RWPE2 (cell line): ENCODE measurements at regions not wholly inside any gene's neighbourhood (a gene's known extent, or its start where the extent isn't known, plus 50 kb on each side); places are given as distances from the start of the nearest gene placed in this dataset.

Source experiments
- ATAC-seq: fragments of 200-7000 bp; cut with Tn5 transposase; 3 replicates; pipeline ENCODE4 v1.9.1; 2021; ENCODE audit warnings: low read depth
- DNase-seq: peaks from one replicate; pipeline ENCODE4 v3.0.0-alpha.2; 2020; ENCODE audit warnings: low spot score
- H3K27ac ChIP-seq: fragments of 450-650 bp; 2 replicates; pipeline ENCODE4 v1.5.1; 2017; ENCODE audit warnings: mild to moderate bottlenecking; ENCODE audit not compliant: poor library complexity, severe bottlenecking
- H3K27me3 ChIP-seq: fragments of 250-450 bp; sonication (Bioruptor Pico); 2 replicates; pipeline ENCODE4 v1.5.1; 2021; ENCODE audit warnings: mild to moderate bottlenecking, moderate library complexity; ENCODE audit not compliant: insufficient read depth, poor library complexity, severe bottlenecking
- H3K36me3 ChIP-seq: fragments of 250-450 bp; sonication (Bioruptor Pico); 2 replicates; pipeline ENCODE4 v1.5.1; 2020; ENCODE audit warnings: low read depth, mild to moderate bottlenecking, moderate library complexity
- H3K4me1 ChIP-seq: fragments of 250-450 bp; sonication (Bioruptor Pico); 2 replicates; pipeline ENCODE4 v1.5.1; 2021; ENCODE audit warnings: mild to moderate bottlenecking, moderate library complexity; ENCODE audit not compliant: insufficient read depth, poor library complexity, severe bottlenecking
- H3K4me3 ChIP-seq: fragments of 250-450 bp; sonication (Bioruptor Pico); 2 replicates; pipeline ENCODE4 v1.5.1; 2021; ENCODE audit warnings: mild to moderate bottlenecking, moderate library complexity; ENCODE audit not compliant: severe bottlenecking
- H3K9me3 ChIP-seq: fragments of 250-450 bp; sonication (Bioruptor Pico); 2 replicates; pipeline ENCODE4 v1.5.1; 2021; ENCODE audit warnings: mild to moderate bottlenecking, moderate library complexity; ENCODE audit not compliant: severe bottlenecking
- TF ChIP-seq, protein P1 (sequence below): fragments of 450-650 bp; IDR thresholded peaks from one replicate; pipeline ENCODE4 v1.5.1; 2017; ENCODE audit warnings: mild to moderate bottlenecking, moderate library complexity; ENCODE audit not compliant: poor library complexity, severe bottlenecking

DNA sequence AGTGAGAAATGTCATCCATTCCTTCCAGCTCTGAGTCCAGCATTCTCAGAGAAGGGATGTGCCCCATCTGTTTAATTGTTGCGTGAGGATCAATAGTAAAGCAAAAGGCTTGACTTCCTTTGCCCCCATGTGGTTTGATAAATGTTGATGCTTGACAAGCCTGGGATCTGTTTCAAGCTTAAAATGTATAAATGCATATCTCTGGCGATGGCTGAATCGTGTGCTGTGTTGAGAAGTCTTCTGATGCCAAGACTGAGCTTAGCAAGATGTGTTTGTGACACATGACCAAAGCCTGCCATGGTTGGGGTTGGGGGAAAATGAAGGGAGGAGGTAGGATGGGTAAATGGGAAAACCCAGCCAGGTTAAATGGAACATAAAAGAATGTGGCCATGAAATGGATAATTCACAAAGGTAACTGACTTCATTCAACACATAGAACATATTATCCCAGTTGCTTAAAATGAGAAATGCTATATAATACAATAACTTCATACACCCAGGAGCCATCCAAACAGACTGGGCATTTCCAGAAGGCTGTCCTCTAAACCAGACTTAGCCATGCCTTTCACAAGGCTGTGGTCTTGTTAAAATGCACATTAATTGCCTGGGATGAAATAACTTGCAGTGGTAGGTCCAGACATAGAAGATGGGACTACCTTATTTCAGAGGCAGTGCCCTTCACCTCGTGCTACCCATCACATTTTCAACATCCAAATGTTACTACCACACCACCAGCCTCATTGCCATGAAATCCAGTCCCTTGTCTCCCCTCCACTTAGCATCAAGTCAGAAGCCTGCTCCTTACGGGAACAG lies 147.3 kb upstream of the PDE1C start:
- no peak overlapping the region for H3K4me3 ChIP-seq
- H3K27me3 ChIP-seq, result peaks cover 4% of the 10 kb centered on the region
- H3K4me1 ChIP-seq, result no peaks in the 10 kb centered on the region
- TF ChIP-seq, protein P1, sequence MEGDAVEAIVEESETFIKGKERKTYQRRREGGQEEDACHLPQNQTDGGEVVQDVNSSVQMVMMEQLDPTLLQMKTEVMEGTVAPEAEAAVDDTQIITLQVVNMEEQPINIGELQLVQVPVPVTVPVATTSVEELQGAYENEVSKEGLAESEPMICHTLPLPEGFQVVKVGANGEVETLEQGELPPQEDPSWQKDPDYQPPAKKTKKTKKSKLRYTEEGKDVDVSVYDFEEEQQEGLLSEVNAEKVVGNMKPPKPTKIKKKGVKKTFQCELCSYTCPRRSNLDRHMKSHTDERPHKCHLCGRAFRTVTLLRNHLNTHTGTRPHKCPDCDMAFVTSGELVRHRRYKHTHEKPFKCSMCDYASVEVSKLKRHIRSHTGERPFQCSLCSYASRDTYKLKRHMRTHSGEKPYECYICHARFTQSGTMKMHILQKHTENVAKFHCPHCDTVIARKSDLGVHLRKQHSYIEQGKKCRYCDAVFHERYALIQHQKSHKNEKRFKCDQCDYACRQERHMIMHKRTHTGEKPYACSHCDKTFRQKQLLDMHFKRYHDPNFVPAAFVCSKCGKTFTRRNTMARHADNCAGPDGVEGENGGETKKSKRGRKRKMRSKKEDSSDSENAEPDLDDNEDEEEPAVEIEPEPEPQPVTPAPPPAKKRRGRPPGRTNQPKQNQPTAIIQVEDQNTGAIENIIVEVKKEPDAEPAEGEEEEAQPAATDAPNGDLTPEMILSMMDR, result no peak
- no peaks in the 10 kb centered on the region for H3K9me3 ChIP-seq
- no peaks in the 10 kb centered on the region for H3K36me3 ChIP-seq
- no peak overlapping the region for H3K27ac ChIP-seq
- DNase-seq (no peak), ATAC-seq (no peak)

DNA sequence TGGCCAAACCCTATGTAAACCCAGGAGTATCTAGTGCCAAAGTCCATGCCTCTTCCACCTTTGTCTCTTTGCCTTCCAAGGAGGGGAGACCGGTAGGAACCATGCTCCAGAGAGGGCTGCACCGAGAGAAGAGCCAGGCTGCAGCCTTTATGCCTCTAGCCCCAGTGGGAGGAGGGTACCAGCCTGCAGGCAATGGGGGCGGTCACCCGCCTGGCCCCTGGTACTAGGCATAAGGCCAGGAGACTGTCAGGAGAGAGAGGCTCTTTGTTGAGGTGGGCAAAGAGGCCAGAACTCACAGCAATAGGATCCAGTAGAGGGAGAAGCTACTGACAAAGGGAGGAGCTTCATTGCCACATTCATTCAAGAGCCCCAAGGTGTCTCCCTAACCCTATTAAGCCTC lies 146.6 kb upstream of the PDE1C start:
- DNase-seq, result no peak
- Histone ChIP-seq H3K36me3 (no peaks in the 10 kb centered on the region), H3K27me3 (peaks cover 4% of the 10 kb centered on the region), H3K9me3 (no peaks in the 10 kb centered on the region), H3K4me1 (no peaks in the 10 kb centered on the region), H3K4me3 (no peak overlapping the region), H3K27ac (no peak overlapping the region)
- ATAC-seq, result no peak
- TF ChIP-seq, protein P1, result no peak

DNA sequence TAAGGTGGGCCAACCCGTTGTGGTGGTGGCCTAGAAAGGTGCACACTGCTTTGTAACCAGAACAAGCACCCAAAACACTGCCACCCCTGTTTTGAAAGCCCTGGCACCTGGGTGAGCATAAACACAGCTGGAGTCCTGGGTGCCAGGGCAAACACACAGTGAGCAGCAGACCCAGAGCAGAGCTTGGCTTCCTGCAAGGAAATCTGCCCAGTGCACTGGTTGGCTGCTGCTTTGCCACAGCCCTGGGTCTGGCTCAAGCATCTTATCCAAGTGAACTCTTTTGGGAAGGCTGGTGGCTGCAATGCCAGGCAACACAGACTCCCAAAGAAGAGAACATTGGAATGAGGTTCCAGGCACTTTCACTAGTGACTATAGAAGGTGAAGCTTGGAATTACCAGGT lies 145.5 kb upstream of the PDE1C start:
- Histone ChIP-seq H3K4me1 (no peaks in the 10 kb centered on the region), H3K9me3 (no peaks in the 10 kb centered on the region), H3K36me3 (no peaks in the 10 kb centered on the region), H3K27ac (no peak overlapping the region), H3K27me3 (peaks cover 4% of the 10 kb centered on the region), H3K4me3 (no peak overlapping the region)
- no peak for ATAC-seq
- TF ChIP-seq, protein P1, result no peak
- DNase-seq, result no peak

DNA sequence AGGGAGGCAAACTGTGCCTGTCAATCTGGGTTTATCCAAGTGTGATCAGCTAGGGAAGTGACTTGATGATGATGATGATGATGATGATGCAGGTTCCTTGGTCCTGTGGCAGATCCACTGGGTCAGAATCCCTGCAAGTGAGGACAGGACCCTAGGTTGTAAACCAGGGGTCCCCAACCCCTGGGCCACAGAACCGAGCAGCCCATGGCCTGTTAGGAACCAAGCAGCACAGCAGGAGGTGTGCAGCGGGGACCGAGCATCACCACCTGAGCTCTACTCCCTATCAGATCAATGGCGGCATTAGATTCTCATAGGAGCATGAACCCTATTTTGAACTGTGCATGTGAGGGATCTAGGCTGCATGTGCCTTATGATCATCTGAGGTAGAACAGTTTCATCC lies 144.7 kb upstream of the PDE1C start:
- H3K4me1 ChIP-seq, result no peaks in the 10 kb centered on the region
- H3K27ac ChIP-seq, result no peak overlapping the region
- no peaks in the 10 kb centered on the region for H3K9me3 ChIP-seq
- no peak overlapping the region for H3K4me3 ChIP-seq
- H3K36me3 ChIP-seq, result no peaks in the 10 kb centered on the region
- DNase-seq, result no peak
- peaks cover 4% of the 10 kb centered on the region for H3K27me3 ChIP-seq
- ATAC-seq, result no peak
- TF ChIP-seq, protein P1, result no peak

DNA sequence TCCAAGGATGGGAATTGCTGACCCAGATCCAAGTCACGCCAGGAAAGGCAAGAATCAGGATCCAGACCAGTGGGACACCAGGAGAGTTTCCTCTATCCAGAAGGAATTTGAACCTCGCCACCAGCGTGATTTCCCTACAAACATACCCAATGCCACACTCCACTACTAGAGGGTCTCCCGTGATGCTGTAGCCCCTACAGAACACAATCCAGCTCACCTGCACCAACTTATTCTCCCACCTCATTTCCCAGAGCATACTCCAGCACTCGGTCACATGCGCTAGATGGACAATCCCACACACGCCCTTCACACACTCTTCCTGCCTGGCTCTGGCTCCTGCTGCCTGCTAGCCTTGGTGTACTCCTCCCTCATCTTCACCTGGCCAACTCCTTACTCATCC lies 142.1 kb upstream of the PDE1C start:
- no peaks in the 10 kb centered on the region for H3K36me3 ChIP-seq
- no peaks in the 10 kb centered on the region for H3K9me3 ChIP-seq
- peaks cover 4% of the 10 kb centered on the region for H3K27me3 ChIP-seq
- H3K4me3 ChIP-seq, result no peak overlapping the region
- ATAC-seq (no peak), DNase-seq (no peak)
- H3K4me1 ChIP-seq, result no peaks in the 10 kb centered on the region
- TF ChIP-seq, protein P1, result no peak
- H3K27ac ChIP-seq, result no peak overlapping the region
